Neural crest cell (in vitro differentiated cells): ENCODE measurements at regions not wholly inside any gene's neighbourhood (a gene's known extent, or its start where the extent isn't known, plus 50 kb on each side); places are given as distances from the start of the nearest gene placed in this dataset.

Experiments
- DNase-seq: peaks from one replicate; pipeline ENCODE4 v3.0.0; 2021; ENCODE audit warnings: low read depth, mixed read lengths, low spot score
- H3K27ac Mint-ChIP-seq: one replicate; pipeline ENCODE4 v1.8.0; 2021; ENCODE audit warnings: mild to moderate bottlenecking, mixed read lengths; ENCODE audit not compliant: unreplicated experiment
- H3K27me3 Mint-ChIP-seq: 2 replicates; pipeline ENCODE4 v1.8.0; 2021; ENCODE audit warnings: low read depth, mild to moderate bottlenecking, mixed read lengths
- H3K36me3 Mint-ChIP-seq: 2 replicates; pipeline ENCODE4 v1.8.0; 2021; ENCODE audit warnings: low read depth, mild to moderate bottlenecking, mixed read lengths
- H3K4me1 Mint-ChIP-seq: 2 replicates; pipeline ENCODE4 v1.8.0; 2021; ENCODE audit warnings: mixed read lengths
- H3K4me3 Mint-ChIP-seq: one replicate; pipeline ENCODE4 v1.8.0; 2021; ENCODE audit warnings: mild to moderate bottlenecking, mixed read lengths
- H3K9me3 Mint-ChIP-seq: 2 replicates; pipeline ENCODE4 v1.8.0; 2021; ENCODE audit warnings: mixed read lengths
- CTCF ChIP-seq: fragments of 200-600 bp; sonication (generic); conservative IDR thresholded peaks from 2 replicates; pipeline ENCODE4 v1.5.0; 2021; ENCODE audit warnings: antibody characterized with exemption, mild to moderate bottlenecking

- Mint-ChIP-seq H3K27ac (no peak overlapping the region), H3K27me3 (no peaks in the 10 kb centered on the region), H3K4me3 (no peak overlapping the region), H3K9me3 (peaks cover 4% of the 10 kb centered on the region), H3K4me1 (no peaks in the 10 kb centered on the region), H3K36me3 (no peaks in the 10 kb centered on the region)
- no peak for DNase-seq
- TF ChIP-seq CTCF = no peak
Observed at GRCh38 chr7:119694506-119694905, 578.5 kb upstream of the KCND2 start.

- no peaks in the 10 kb centered on the region for H3K4me1 Mint-ChIP-seq
- H3K36me3 Mint-ChIP-seq = no peaks in the 10 kb centered on the region
- H3K27ac Mint-ChIP-seq = no peak overlapping the region
- H3K27me3 Mint-ChIP-seq = no peaks in the 10 kb centered on the region
- H3K9me3 Mint-ChIP-seq = peaks cover 4% of the 10 kb centered on the region
- no peak for TF ChIP-seq CTCF
- DNase-seq = no peak
- H3K4me3 Mint-ChIP-seq = no peak overlapping the region
Observed at GRCh38 chr7:119696336-119696735, 576.6 kb upstream of the KCND2 start.

- no peak overlapping the region for H3K4me3 Mint-ChIP-seq
- TF ChIP-seq CTCF = no peak
- H3K36me3 Mint-ChIP-seq = no peaks in the 10 kb centered on the region
- H3K9me3 Mint-ChIP-seq = peaks cover 3% of the 10 kb centered on the region
- H3K4me1 Mint-ChIP-seq = no peaks in the 10 kb centered on the region
- DNase-seq = no peak
- no peaks in the 10 kb centered on the region for H3K27me3 Mint-ChIP-seq
- H3K27ac Mint-ChIP-seq = no peak overlapping the region
Observed at GRCh38 chr7:119703895-119704294, 569.1 kb upstream of the KCND2 start.

- H3K4me1 Mint-ChIP-seq = no peaks in the 10 kb centered on the region
- H3K36me3 Mint-ChIP-seq = no peaks in the 10 kb centered on the region
- TF ChIP-seq CTCF = no peak
- peaks cover 5% of the 10 kb centered on the region for H3K9me3 Mint-ChIP-seq
- H3K4me3 Mint-ChIP-seq = no peak overlapping the region
- H3K27ac Mint-ChIP-seq = no peak overlapping the region
- no peak for DNase-seq
- no peaks in the 10 kb centered on the region for H3K27me3 Mint-ChIP-seq
Observed at GRCh38 chr7:119706608-119707007, 566.4 kb upstream of the KCND2 start.

GRCh38 chr7:119708891-119709290, 564.1 kb upstream of the KCND2 start:
- H3K27ac Mint-ChIP-seq = no peak overlapping the region
- TF ChIP-seq CTCF = no peak
- no peaks in the 10 kb centered on the region for H3K27me3 Mint-ChIP-seq

GRCh38 chr7:119711104-119711503, 561.9 kb upstream of the KCND2 start:
- Mint-ChIP-seq H3K4me1 (no peaks in the 10 kb centered on the region), H3K27ac (no peak overlapping the region), H3K27me3 (no peaks in the 10 kb centered on the region), H3K9me3 (peaks cover 5% of the 10 kb centered on the region), H3K4me3 (no peak overlapping the region), H3K36me3 (no peaks in the 10 kb centered on the region)
- no peak for DNase-seq
- no peak for TF ChIP-seq CTCF

More at GRCh38 chr7:119708891-119709290, 564.1 kb upstream of the KCND2 start:
- DNase-seq = no peak
- H3K4me1 Mint-ChIP-seq = no peaks in the 10 kb centered on the region
- no peak overlapping the region for H3K4me3 Mint-ChIP-seq
- H3K9me3 Mint-ChIP-seq = peaks cover 5% of the 10 kb centered on the region
- H3K36me3 Mint-ChIP-seq = no peaks in the 10 kb centered on the region
